ENCODE measurements at regions not wholly inside any gene's neighbourhood (a gene's known extent, or its start where the extent isn't known, plus 50 kb on each side); places are given as distances from the start of the nearest gene placed in this dataset.

- no peaks in the 10 kb centered on the region for H3K9me3 ChIP-seq
- H3K27me3 ChIP-seq, result no peaks in the 10 kb centered on the region
- 88% methylated on average over 10 of the region's 10 CpGs; no CpG with 5 or more reads in 1 of the 2 donors for WGBS, 2 donors (ENCODE audit: low coverage in 1 of 2)
- no peak overlapping the region for H3K27ac ChIP-seq
- TF ChIP-seq POLR2AphosphoS5 (IDR thresholded peaks at IDR 0.05) (no peak), CTCF (IDR thresholded peaks at IDR 0.05) (no peak), POLR2A (IDR thresholded peaks at IDR 0.05) (no peak), EP300 (IDR thresholded peaks at IDR 0.05; ENCODE audit: low read depth) (no peak)
- no peaks in the 10 kb centered on the region for H3K4me1 ChIP-seq
- in situ Hi-C loops (cut with MboI; ENCODE audit: low pct_ligation_motif_present in 1 of 4, low pct_unique_long_range_greater_than_20kb in 1 of 4, low sequenced_read_pairs in 3 of 4) (no loop called here), intact Hi-C loops (cut with DNase I; ENCODE audit: low total_unique reads) (no loop called here)
- H3K36me3 ChIP-seq, result no peaks in the 10 kb centered on the region
- no peak for DNase-seq
- no peak overlapping the region for H3K4me3 ChIP-seq
Observed at GRCh38 chr20:57102566-57102965, 163.9 kb downstream of the BMP7 start.

- Histone ChIP-seq H3K4me1 (no peaks in the 10 kb centered on the region), H3K4me3 (no peak overlapping the region), H3K9me3 (no peaks in the 10 kb centered on the region), H3K27me3 (no peaks in the 10 kb centered on the region), H3K27ac (no peak overlapping the region), H3K36me3 (no peaks in the 10 kb centered on the region)
- in situ Hi-C loops (cut with MboI; ENCODE audit: low pct_ligation_motif_present in 1 of 4, low pct_unique_long_range_greater_than_20kb in 1 of 4, low sequenced_read_pairs in 3 of 4) (no loop called here), intact Hi-C loops (cut with DNase I; ENCODE audit: low total_unique reads) (no loop called here)
- no peak for TF ChIP-seq EP300 (IDR thresholded peaks at IDR 0.05; ENCODE audit: low read depth)
- no peak for TF ChIP-seq CTCF (IDR thresholded peaks at IDR 0.05)
- TF ChIP-seq POLR2A (IDR thresholded peaks at IDR 0.05), result no peak
- no peak for TF ChIP-seq POLR2AphosphoS5 (IDR thresholded peaks at IDR 0.05)
- no peak for DNase-seq
- 54 to 74% methylated on average over 5 to 11 of the region's 11 CpGs for WGBS, 2 donors (ENCODE audit: low coverage in 1 of 2)
Observed at GRCh38 chr20:57103146-57103800, 163.2 kb downstream of the BMP7 start.

GRCh38 chr20:57104113-57104512, 162.3 kb downstream of the BMP7 start:
- in situ Hi-C loops (cut with MboI; ENCODE audit: low pct_ligation_motif_present in 1 of 4, low pct_unique_long_range_greater_than_20kb in 1 of 4, low sequenced_read_pairs in 3 of 4) (no loop called here), intact Hi-C loops (cut with DNase I; ENCODE audit: low total_unique reads) (no loop called here)
- H3K4me1 ChIP-seq, result peaks cover 0 to 5% (median 0%) of the 10 kb centered on the region in 4 donors
- no peaks in the 10 kb centered on the region for H3K36me3 ChIP-seq
- no peak overlapping the region for H3K27ac ChIP-seq
- no peaks in the 10 kb centered on the region for H3K27me3 ChIP-seq
- 83 to 97% methylated on average over 5 to 11 of the region's 11 CpGs for WGBS, 2 donors (ENCODE audit: low coverage in 1 of 2)
- TF ChIP-seq POLR2A (IDR thresholded peaks at IDR 0.05) (no peak), POLR2AphosphoS5 (IDR thresholded peaks at IDR 0.05) (no peak), CTCF (IDR thresholded peaks at IDR 0.05) (no peak), EP300 (IDR thresholded peaks at IDR 0.05; ENCODE audit: low read depth) (no peak)
- no peaks in the 10 kb centered on the region for H3K9me3 ChIP-seq
- DNase-seq, result no peak
- H3K4me3 ChIP-seq, result no peak overlapping the region

- Histone ChIP-seq H3K4me3 (no peak overlapping the region), H3K27ac (no peak overlapping the region), H3K36me3 (no peaks in the 10 kb centered on the region), H3K27me3 (no peaks in the 10 kb centered on the region), H3K9me3 (no peaks in the 10 kb centered on the region), H3K4me1 (peaks cover 0 to 8% (median 0%) of the 10 kb centered on the region in 4 donors)
- in situ Hi-C loops (cut with MboI; ENCODE audit: low pct_ligation_motif_present in 1 of 4, low pct_unique_long_range_greater_than_20kb in 1 of 4, low sequenced_read_pairs in 3 of 4), result no loop called here
- 65% methylated on average over 12 of the region's 13 CpGs; no CpG with 5 or more reads in 1 of the 2 donors for WGBS, 2 donors (ENCODE audit: low coverage in 1 of 2)
- no peak for TF ChIP-seq CTCF (IDR thresholded peaks at IDR 0.05)
- no peak for TF ChIP-seq POLR2A (IDR thresholded peaks at IDR 0.05)
- no peak for TF ChIP-seq POLR2AphosphoS5 (IDR thresholded peaks at IDR 0.05)
- no peak for TF ChIP-seq EP300 (IDR thresholded peaks at IDR 0.05; ENCODE audit: low read depth)
- DNase-seq, result no peak
- intact Hi-C loops (cut with DNase I; ENCODE audit: low total_unique reads), result no loop called here
Observed at GRCh38 chr20:57104651-57105204, 161.7 kb downstream of the BMP7 start.
